ENCODE measurements at regions not wholly inside any gene's neighbourhood (a gene's known extent, or its start where the extent isn't known, plus 50 kb on each side); places are given as distances from the start of the nearest gene placed in this dataset.

DNA sequence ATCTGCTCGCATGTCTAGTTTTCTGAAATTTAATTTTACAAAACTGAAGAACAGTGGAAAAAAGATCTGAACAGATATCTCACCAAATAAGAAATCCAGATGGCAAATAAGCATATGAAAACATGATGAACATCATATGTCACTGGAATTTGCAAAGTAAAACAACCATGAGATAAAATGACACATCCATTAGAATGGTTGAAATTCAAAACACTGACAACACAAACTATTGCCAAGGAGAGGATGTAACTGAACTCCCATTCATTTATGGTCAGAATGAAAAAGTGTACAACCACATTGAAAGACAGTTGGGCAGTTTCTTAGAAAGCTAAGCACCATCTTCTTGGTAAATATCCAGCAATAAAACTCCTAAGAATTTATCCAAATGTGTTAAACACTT lies 312.7 kb upstream of the NCAM2 start:
- H4K20me1 ChIP-seq, result no peaks in the 10 kb centered on the region
- no peak for TF ChIP-seq Cebpa-rat (IDR thresholded peaks at IDR 0.05)
- H3K9me3 ChIP-seq, result no peaks in the 10 kb centered on the region
- no peaks in the 10 kb centered on the region for H3K4me1 ChIP-seq
- no peak overlapping the region for H3K27ac ChIP-seq
- H3K4me2 ChIP-seq, result no peak overlapping the region
- no peak overlapping the region for H3K9ac ChIP-seq
- no peaks in the 10 kb centered on the region for H3K27me3 ChIP-seq
- no peaks in the 10 kb centered on the region for H3K36me3 ChIP-seq
- H3K4me3 ChIP-seq, result no peak overlapping the region

DNA sequence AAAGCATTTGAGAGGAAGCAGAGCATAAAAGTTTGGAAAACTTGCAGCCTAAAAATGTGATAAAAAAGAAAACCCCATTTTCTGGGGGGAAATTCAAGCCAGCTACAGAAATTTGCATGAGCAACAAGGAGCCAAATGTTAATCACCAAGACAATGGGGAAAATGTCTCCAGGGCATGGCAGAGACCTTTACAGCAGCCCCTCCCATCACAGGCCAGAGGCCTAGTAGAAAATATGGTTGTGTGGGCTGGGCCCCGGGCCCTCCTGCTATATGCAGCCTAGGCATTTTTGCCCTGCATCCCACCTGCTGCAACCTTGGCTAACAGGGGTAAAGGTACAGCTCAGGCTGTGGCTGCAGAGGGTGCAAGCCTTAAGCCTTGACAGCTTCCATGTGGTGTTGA lies 299.6 kb upstream of the NCAM2 start:
- Histone ChIP-seq H3K4me1 (no peaks in the 10 kb centered on the region), H3K4me2 (no peak overlapping the region), H3K27ac (no peak overlapping the region), H3K27me3 (no peaks in the 10 kb centered on the region), H4K20me1 (no peaks in the 10 kb centered on the region), H3K9me3 (no peaks in the 10 kb centered on the region), H3K9ac (no peak overlapping the region), H3K4me3 (no peak overlapping the region), H3K36me3 (no peaks in the 10 kb centered on the region)
- no peak for TF ChIP-seq Cebpa-rat (IDR thresholded peaks at IDR 0.05)

DNA sequence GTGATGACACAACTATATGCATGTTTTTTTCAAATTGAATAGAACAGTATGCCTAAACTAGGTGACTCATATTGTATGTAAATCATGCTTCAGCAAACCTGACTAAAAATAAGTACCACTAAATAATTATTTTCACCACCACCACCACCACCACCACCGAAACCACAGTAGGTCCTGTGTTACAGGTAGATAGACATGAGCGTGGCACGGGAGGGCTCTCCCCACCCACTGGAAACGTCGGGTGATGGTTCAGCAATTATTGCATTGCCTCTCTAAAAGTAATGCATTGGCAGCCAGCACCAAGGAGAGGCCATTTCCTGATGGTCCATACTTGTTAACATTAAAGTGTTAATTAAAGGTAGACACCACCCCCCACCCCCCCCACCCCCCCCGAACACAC lies 297.0 kb upstream of the NCAM2 start:
- H3K9ac ChIP-seq, result no peak overlapping the region
- no peaks in the 10 kb centered on the region for H3K9me3 ChIP-seq
- no peak for TF ChIP-seq Cebpa-rat (IDR thresholded peaks at IDR 0.05)
- H4K20me1 ChIP-seq, result no peaks in the 10 kb centered on the region
- no peaks in the 10 kb centered on the region for H3K4me1 ChIP-seq
- no peak overlapping the region for H3K4me2 ChIP-seq
- no peak overlapping the region for H3K4me3 ChIP-seq
- no peaks in the 10 kb centered on the region for H3K36me3 ChIP-seq
- no peaks in the 10 kb centered on the region for H3K27me3 ChIP-seq
- H3K27ac ChIP-seq, result no peak overlapping the region

DNA sequence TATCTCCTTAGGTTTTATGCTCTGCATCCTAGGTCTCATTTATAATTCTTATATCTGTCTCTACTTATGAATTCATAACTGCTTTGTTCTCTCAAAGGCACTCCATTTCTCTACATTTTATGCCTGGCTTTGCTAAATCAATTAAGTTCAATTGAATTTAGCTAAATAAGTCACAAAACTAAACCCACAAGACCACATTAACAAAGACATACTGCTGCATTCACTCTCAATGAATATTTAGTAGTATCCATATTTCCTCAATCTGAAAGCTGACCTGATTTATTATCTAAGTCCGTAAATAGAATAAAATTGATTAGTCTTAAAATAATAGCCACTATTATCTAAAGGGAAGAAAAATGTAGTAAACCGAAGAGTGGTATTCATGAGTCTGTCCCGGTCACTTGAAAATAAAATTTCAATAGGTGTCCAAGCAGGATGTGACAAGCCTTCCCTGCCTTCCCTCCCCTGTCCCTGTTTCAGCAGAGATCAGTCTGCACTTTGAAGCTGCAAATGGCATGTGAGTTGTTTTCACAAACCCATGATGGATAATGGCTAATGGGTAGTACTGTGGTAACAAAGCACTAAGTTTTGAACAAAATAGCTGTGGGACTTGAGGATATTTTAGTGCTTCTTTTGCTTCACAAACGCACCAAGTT lies 295.0 kb upstream of the NCAM2 start:
- Histone ChIP-seq H3K9ac (no peak overlapping the region), H3K27me3 (no peaks in the 10 kb centered on the region), H3K36me3 (no peaks in the 10 kb centered on the region), H3K27ac (no peak overlapping the region), H3K4me3 (no peak overlapping the region), H4K20me1 (no peaks in the 10 kb centered on the region), H3K9me3 (no peaks in the 10 kb centered on the region), H3K4me1 (no peaks in the 10 kb centered on the region), H3K4me2 (no peak overlapping the region)
- no peak for TF ChIP-seq Cebpa-rat (IDR thresholded peaks at IDR 0.05)

DNA sequence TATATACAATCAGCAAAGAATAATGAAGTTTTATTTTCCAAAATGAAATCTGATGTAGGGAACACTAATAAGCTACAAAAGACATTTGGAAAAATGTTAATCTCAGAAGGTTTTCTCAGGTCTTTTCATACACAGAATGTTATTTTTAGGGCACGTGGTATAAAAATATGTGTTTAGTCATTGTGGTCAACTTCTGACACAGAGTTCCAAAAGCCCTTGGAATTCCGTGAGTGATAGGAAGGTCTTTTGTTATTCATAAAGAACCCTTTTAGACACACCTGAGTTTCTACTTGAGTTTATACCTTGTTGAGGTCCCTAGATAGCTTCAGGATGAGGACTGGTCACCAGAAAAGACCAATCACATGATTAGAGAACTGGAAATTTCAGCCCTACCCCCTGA lies 277.6 kb upstream of the NCAM2 start:
- Histone ChIP-seq H3K9me3 (no peaks in the 10 kb centered on the region), H3K4me2 (no peak overlapping the region)

DNA sequence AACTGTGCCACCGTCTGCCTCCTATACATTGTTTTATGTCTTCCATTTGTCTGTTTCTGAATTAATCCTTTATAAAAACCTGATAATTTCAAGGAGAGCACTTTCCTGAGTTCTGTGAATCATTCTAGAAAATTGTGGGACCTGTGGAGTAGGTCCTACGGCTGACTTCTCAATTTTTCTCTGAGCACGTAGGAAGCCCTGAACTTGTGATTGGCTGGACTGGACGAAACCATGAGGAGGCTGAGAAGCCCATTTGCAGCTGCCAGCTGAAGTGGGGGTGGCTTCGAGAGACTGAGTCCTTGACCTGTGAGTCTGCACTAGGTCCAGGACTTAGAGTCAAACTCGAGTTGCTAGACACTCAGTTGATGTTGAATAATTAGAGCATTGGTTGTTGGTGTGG lies 277.1 kb upstream of the NCAM2 start:
- Histone ChIP-seq H3K27ac (no peak overlapping the region), H4K20me1 (no peaks in the 10 kb centered on the region)

More for the DNA sequence above, 277.6 kb upstream of the NCAM2 start:
- no peak overlapping the region for H3K4me3 ChIP-seq
- no peaks in the 10 kb centered on the region for H4K20me1 ChIP-seq
- no peak overlapping the region for H3K9ac ChIP-seq
- no peaks in the 10 kb centered on the region for H3K27me3 ChIP-seq
- no peak overlapping the region for H3K27ac ChIP-seq
- H3K4me1 ChIP-seq, result no peaks in the 10 kb centered on the region
- no peaks in the 10 kb centered on the region for H3K36me3 ChIP-seq
- no peak for TF ChIP-seq Cebpa-rat (IDR thresholded peaks at IDR 0.05)

DNA sequence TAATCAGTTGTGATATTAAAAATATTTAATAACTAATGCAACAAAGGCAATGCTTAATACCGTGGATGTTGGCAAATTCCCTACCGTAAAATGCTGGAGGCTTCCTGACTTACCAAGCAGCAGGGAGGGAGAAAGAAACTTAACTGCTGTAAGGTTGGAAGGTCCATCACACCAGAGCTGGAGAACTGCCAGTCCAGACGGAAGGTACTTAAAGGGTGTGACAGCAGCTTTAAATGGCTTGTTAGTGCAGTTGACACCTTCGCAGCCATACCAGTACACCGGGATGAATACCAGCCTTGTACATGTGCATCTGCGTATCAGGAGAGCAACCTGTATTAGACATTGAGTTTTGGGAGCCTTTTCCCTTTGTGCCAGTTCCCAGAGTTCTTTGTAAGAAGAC lies 269.5 kb upstream of the NCAM2 start:
- Histone ChIP-seq H4K20me1 (no peaks in the 10 kb centered on the region), H3K27me3 (no peaks in the 10 kb centered on the region), H3K4me2 (no peak overlapping the region), H3K9ac (no peak overlapping the region), H3K36me3 (no peaks in the 10 kb centered on the region), H3K4me3 (no peak overlapping the region), H3K27ac (no peak overlapping the region), H3K4me1 (peaks cover 10% of the 10 kb centered on the region), H3K9me3 (no peaks in the 10 kb centered on the region)
- TF ChIP-seq Cebpa-rat (IDR thresholded peaks at IDR 0.05), result no peak

More for the DNA sequence above, 277.1 kb upstream of the NCAM2 start:
- no peaks in the 10 kb centered on the region for H3K36me3 ChIP-seq
- no peaks in the 10 kb centered on the region for H3K27me3 ChIP-seq
- H3K4me3 ChIP-seq, result no peak overlapping the region
- no peak overlapping the region for H3K9ac ChIP-seq
- no peaks in the 10 kb centered on the region for H3K9me3 ChIP-seq
- H3K4me1 ChIP-seq, result no peaks in the 10 kb centered on the region
- TF ChIP-seq Cebpa-rat (IDR thresholded peaks at IDR 0.05), result no peak
- H3K4me2 ChIP-seq, result no peak overlapping the region

DNA sequence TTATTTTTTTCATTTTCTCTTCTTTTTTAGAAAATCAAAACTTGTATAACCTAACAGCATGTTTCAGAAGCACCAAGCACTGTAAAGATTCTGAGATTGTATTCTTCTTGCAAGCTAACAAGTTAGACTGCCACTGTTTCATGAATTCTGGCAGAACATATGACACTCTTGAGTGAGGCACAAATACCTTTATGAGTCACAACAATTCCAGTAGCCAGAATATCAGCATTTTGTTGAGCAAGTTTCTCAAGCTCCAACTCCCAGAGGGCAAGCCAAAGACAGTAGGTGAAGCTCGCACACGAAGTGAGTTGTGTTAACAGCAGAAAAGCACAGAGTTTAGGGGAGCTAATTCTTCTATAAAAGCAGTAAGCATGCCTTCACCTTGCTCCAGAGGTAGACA lies 268.8 kb upstream of the NCAM2 start:
- H3K4me3 ChIP-seq, result no peak overlapping the region
- no peaks in the 10 kb centered on the region for H3K9me3 ChIP-seq
- TF ChIP-seq Cebpa-rat (IDR thresholded peaks at IDR 0.05), result no peak
- H3K9ac ChIP-seq, result no peak overlapping the region
- no peaks in the 10 kb centered on the region for H3K27me3 ChIP-seq
- H3K36me3 ChIP-seq, result no peaks in the 10 kb centered on the region
- no peaks in the 10 kb centered on the region for H4K20me1 ChIP-seq
- no peak overlapping the region for H3K27ac ChIP-seq
- H3K4me2 ChIP-seq, result no peak overlapping the region
- H3K4me1 ChIP-seq, result peaks cover 10% of the 10 kb centered on the region

DNA sequence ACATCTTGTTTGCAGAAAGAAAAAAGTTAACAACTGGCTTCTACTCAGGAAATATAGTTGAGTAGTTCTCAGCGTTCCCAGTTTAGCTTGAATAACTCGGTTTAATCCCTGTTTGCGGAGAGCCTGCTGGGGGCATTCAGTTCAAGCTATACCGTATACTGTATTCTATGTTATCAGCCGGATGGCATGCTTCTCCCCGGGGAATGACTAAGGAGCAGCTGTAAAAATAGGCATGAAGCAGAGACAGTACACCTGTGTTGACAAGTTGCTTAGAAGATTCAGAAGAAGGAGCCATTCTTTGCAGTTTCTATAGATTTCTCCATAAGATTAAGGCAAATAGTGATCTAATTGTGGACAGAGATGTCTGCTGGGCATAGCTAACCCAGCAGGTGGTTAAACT lies 267.8 kb upstream of the NCAM2 start:
- TF ChIP-seq Cebpa-rat (IDR thresholded peaks at IDR 0.05), result no peak
- H3K4me3 ChIP-seq, result no peak overlapping the region
- no peaks in the 10 kb centered on the region for H3K36me3 ChIP-seq
- H3K4me1 ChIP-seq, result peaks cover 10% of the 10 kb centered on the region
- no peaks in the 10 kb centered on the region for H4K20me1 ChIP-seq
- no peaks in the 10 kb centered on the region for H3K27me3 ChIP-seq
- H3K9me3 ChIP-seq, result no peaks in the 10 kb centered on the region
- no peak overlapping the region for H3K9ac ChIP-seq
- peak overlapping the region; percentile 2 for H3K4me2 ChIP-seq
- no peak overlapping the region for H3K27ac ChIP-seq

DNA sequence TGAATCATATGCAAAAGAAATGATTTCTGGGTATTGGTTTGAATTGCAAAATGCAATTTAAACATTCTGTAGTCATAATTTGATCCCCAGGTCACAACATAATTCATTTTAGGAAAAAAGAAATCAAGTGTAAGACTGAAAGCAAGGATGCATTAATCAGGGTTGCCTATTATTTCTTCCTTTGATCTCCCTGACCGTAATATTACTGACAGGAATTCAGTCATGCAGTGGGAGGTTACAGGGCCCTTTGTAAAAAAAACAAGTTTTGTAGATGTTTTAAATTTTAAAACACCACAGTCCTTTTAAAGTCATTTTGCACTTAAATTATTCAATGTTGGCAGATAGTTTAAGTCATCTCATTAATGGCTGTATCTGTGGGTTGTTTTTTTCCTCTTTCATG lies 263.0 kb upstream of the NCAM2 start:
- H3K4me1 ChIP-seq, result peaks cover 6% of the 10 kb centered on the region
- no peak overlapping the region for H3K4me3 ChIP-seq
- no peaks in the 10 kb centered on the region for H3K9me3 ChIP-seq
- no peak overlapping the region for H3K4me2 ChIP-seq
- no peak overlapping the region for H3K27ac ChIP-seq
- H3K36me3 ChIP-seq, result no peaks in the 10 kb centered on the region
- no peak overlapping the region for H3K9ac ChIP-seq
- TF ChIP-seq Cebpa-rat (IDR thresholded peaks at IDR 0.05), result no peak
- no peaks in the 10 kb centered on the region for H4K20me1 ChIP-seq
- H3K27me3 ChIP-seq, result no peaks in the 10 kb centered on the region
